PC-9 (cell line): ENCODE measurements at regions not wholly inside any gene's neighbourhood (a gene's known extent, or its start where the extent isn't known, plus 50 kb on each side); places are given as distances from the start of the nearest gene placed in this dataset.

ENCODE experiments used
- EZH2 ChIP-seq: fragments of 200-600 bp; sonication (generic); IDR thresholded peaks from 2 replicates; pipeline ENCODE4 v1.8.0; 2017; ENCODE audit warnings: antibody characterized with exemption, low read depth
- TF ChIP-seq, protein P1 (sequence below): fragments of 200-600 bp; sonication (generic); conservative IDR thresholded peaks from 2 replicates; pipeline ENCODE4 v1.6.1; 2017; ENCODE audit warnings: mixed run types, antibody characterized with exemption, mild to moderate bottlenecking, moderate library complexity

DNA sequence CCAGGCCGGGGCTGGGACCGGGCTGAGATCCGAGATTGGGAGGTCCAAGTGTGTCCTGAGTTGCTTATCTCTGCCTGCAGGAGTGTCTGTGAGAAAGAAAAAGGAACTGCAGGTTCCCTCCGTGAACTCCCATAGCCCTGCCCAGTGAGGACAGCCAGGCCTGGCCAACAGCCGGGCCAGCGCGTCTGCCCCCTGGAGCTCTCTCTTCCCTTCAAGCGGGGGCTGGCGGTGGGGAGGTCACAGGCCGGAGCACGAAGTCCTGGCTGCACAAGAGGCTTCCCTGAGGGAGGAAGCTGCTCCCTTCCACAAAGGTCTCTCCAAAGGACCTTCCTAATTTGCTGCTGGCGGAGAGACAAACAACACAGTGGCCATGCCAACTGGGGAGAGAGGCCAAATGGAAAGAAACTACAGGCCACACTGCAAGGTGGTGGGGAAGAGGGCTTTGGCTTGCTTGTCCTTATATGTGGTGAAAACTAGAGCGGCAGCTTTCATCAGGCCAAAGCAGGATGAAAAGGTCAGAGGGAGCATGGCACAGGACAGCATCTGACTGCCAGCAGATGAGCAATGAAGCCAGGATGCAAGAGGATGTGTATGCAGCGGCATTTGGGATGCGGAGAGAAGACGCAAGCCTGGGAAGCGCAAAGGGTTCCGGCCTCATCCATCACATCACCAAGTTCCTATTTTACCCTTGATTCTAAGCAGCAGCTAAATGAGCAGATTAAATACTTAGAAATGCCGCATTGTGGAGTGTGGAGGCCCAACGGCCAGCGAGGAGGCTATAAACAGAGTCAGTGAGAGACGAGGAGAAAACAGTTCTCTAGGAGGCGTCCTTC lies 260.0 kb downstream of the ERMARD start:
- TF ChIP-seq, protein P1, sequence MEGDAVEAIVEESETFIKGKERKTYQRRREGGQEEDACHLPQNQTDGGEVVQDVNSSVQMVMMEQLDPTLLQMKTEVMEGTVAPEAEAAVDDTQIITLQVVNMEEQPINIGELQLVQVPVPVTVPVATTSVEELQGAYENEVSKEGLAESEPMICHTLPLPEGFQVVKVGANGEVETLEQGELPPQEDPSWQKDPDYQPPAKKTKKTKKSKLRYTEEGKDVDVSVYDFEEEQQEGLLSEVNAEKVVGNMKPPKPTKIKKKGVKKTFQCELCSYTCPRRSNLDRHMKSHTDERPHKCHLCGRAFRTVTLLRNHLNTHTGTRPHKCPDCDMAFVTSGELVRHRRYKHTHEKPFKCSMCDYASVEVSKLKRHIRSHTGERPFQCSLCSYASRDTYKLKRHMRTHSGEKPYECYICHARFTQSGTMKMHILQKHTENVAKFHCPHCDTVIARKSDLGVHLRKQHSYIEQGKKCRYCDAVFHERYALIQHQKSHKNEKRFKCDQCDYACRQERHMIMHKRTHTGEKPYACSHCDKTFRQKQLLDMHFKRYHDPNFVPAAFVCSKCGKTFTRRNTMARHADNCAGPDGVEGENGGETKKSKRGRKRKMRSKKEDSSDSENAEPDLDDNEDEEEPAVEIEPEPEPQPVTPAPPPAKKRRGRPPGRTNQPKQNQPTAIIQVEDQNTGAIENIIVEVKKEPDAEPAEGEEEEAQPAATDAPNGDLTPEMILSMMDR, result no peak
- no peak for TF ChIP-seq EZH2
